ENCODE measurements at regions not wholly inside any gene's neighbourhood (a gene's known extent, or its start where the extent isn't known, plus 50 kb on each side); places are given as distances from the start of the nearest gene placed in this dataset.

GRCh38 chr14:42541535-42542001 is 934.9 kb downstream of the LRFN5 start:
- FAIRE-seq (no peak), DNase-seq (ENCODE audit: low read depth, low spot score) (no peak)
- BruUV-seq (replicated peaks) = no TSS peak
- no peaks in the 10 kb centered on the region for H3K79me2 ChIP-seq (ENCODE audit: control insufficient read depth, insufficient read depth, low read length)
- H3K4me1 ChIP-seq (ENCODE audit: control insufficient read depth, extremely low read depth, insufficient read depth, low read length) = no peaks in the 10 kb centered on the region
- no peaks in the 10 kb centered on the region for H3K9me1 ChIP-seq (replicated peaks; ENCODE audit: control insufficient read depth, extremely low read depth, insufficient read depth, low read length)
- no peak overlapping the region for H3K4me3 ChIP-seq (replicated peaks in 1 of 3; ENCODE audit: insufficient read depth in 1 of 3, low read depth in 1 of 3, low read length in 3 of 3)
- H3K4me2 ChIP-seq (ENCODE audit: insufficient read depth, low read length) = no peak overlapping the region
- CTCF ChIA-PET = no interaction called here
- H3K9me3 ChIP-seq (replicated peaks; ENCODE audit: control insufficient read depth, insufficient read depth, low read length) = no peaks in the 10 kb centered on the region
- no peaks in the 10 kb centered on the region for H3K36me3 ChIP-seq (ENCODE audit: control insufficient read depth in 2 of 2, extremely low read depth in 1 of 2, insufficient read depth in 2 of 2, low read length in 2 of 2)
- TF ChIP-seq POLR2A (IDR thresholded peaks at IDR 0.05; ENCODE audit: low read depth, low read length) = no peak
- no peaks in the 10 kb centered on the region for H3K27me3 ChIP-seq (ENCODE audit: control insufficient read depth in 2 of 2, insufficient read depth in 2 of 2, low read length in 2 of 2)
- POLR2A ChIA-PET = no interaction called here
- dilution Hi-C loops (cut with MboI; ENCODE audit: extremely low pct_ligation_motif_present, low sequenced_read_pairs) (no loop called here), intact Hi-C loops (cut with micrococcal nuclease) (no loop called here)
- no peak overlapping the region for H3K9ac ChIP-seq (replicated peaks; ENCODE audit: extremely low read depth, insufficient read depth, low read length)
- H3K27ac ChIP-seq (ENCODE audit: insufficient read depth, low read depth, low read length) = no peak overlapping the region
- H2AFZ ChIP-seq (ENCODE audit: low read depth, low read length) = no peak overlapping the region
- H4K20me1 ChIP-seq (replicated peaks; ENCODE audit: control insufficient read depth, extremely low read depth, insufficient read depth, low read length) = no peaks in the 10 kb centered on the region

- no peaks in the 10 kb centered on the region for H3K36me3 ChIP-seq (ENCODE audit: control insufficient read depth in 2 of 2, extremely low read depth in 1 of 2, insufficient read depth in 2 of 2, low read length in 2 of 2)
- no peaks in the 10 kb centered on the region for H3K4me1 ChIP-seq (ENCODE audit: control insufficient read depth, extremely low read depth, insufficient read depth, low read length)
These were observed 928.7 kb downstream of the LRFN5 start for GRCh38 chr14:42535397-42535796.

More at GRCh38 chr14:42535397-42535796, 928.7 kb downstream of the LRFN5 start:
- H3K27ac ChIP-seq (ENCODE audit: insufficient read depth, low read depth, low read length) = no peak overlapping the region
- ChIA-PET POLR2A (no interaction called here), CTCF (no interaction called here)
- H4K20me1 ChIP-seq (replicated peaks; ENCODE audit: control insufficient read depth, extremely low read depth, insufficient read depth, low read length) = no peaks in the 10 kb centered on the region
- H3K4me3 ChIP-seq (replicated peaks in 1 of 3; ENCODE audit: insufficient read depth in 1 of 3, low read depth in 1 of 3, low read length in 3 of 3) = no peak overlapping the region
- H3K9me3 ChIP-seq (replicated peaks; ENCODE audit: control insufficient read depth, insufficient read depth, low read length) = peaks cover 2% of the 10 kb centered on the region
- no peaks in the 10 kb centered on the region for H3K9me1 ChIP-seq (replicated peaks; ENCODE audit: control insufficient read depth, extremely low read depth, insufficient read depth, low read length)
- no peak for FAIRE-seq
- dilution Hi-C loops (cut with MboI; ENCODE audit: extremely low pct_ligation_motif_present, low sequenced_read_pairs) = no loop called here
- no peak overlapping the region for H3K9ac ChIP-seq (replicated peaks; ENCODE audit: extremely low read depth, insufficient read depth, low read length)
- no TSS peak for BruUV-seq (replicated peaks)
- no peak overlapping the region for H3K4me2 ChIP-seq (ENCODE audit: insufficient read depth, low read length)
- TF ChIP-seq POLR2A (IDR thresholded peaks at IDR 0.05; ENCODE audit: low read depth, low read length) (no peak), CTCF (IDR thresholded peaks at IDR 0.05; ENCODE audit: extremely low read depth in 1 of 2, insufficient read depth in 1 of 2, low read depth in 1 of 2, low read length in 2 of 2) (no peak), FOS (IDR thresholded peaks at IDR 0.05; ENCODE audit: borderline replicate concordance, insufficient read depth, low read length) (no peak), POLR2AphosphoS5 (IDR thresholded peaks at IDR 0.05; ENCODE audit: insufficient read depth, low read depth, low read length) (no peak), MAX (IDR thresholded peaks at IDR 0.05; ENCODE audit: insufficient read depth, insufficient read length) (no peak), GATA2 (IDR thresholded peaks at IDR 0.05; ENCODE audit: insufficient read depth, insufficient read length, low read depth, low read length) (no peak), EZH2 (IDR thresholded peaks at IDR 0.05; ENCODE audit: borderline replicate concordance, low read depth, low read length, severe bottlenecking) (no peak), JUN (IDR thresholded peaks at IDR 0.05; ENCODE audit: borderline replicate concordance, insufficient read depth, insufficient read length, low read depth) (no peak), MYC (IDR thresholded peaks at IDR 0.05; ENCODE audit: low read depth, low read length) (no peak)
- no peaks in the 10 kb centered on the region for H3K27me3 ChIP-seq (ENCODE audit: control insufficient read depth in 2 of 2, insufficient read depth in 2 of 2, low read length in 2 of 2)
- intact Hi-C loops (cut with micrococcal nuclease) = no loop called here
- no peaks in the 10 kb centered on the region for H3K79me2 ChIP-seq (ENCODE audit: control insufficient read depth, insufficient read depth, low read length)
- DNase-seq (ENCODE audit: low read depth, low spot score) = no peak
- H2AFZ ChIP-seq (ENCODE audit: low read depth, low read length) = no peak overlapping the region

Measured in endothelial cell of umbilical vein (primary cell).